ENCODE measurements at regions not wholly inside any gene's neighbourhood (a gene's known extent, or its start where the extent isn't known, plus 50 kb on each side); places are given as distances from the start of the nearest gene placed in this dataset.

DNA sequence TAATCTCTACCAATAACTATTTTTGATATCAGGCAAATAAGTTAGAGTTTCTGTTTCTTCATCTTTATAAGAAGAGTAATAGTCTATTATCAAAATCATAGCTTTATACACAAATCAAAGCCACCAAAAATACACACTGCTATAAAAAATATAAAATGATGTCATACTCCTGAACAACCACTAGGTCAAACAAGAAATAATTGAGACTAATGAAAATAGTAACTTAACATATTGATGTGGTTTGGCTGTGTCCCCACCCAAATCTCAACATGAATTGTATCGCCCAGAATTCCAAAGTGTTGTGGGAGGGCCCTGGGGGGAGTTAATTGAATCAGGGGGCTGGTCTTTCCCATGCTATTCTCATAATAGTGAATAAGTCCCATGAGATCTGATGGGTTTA is 2277.5 kb downstream of the ARAP2 start:
- TF ChIP-seq, protein P1, sequence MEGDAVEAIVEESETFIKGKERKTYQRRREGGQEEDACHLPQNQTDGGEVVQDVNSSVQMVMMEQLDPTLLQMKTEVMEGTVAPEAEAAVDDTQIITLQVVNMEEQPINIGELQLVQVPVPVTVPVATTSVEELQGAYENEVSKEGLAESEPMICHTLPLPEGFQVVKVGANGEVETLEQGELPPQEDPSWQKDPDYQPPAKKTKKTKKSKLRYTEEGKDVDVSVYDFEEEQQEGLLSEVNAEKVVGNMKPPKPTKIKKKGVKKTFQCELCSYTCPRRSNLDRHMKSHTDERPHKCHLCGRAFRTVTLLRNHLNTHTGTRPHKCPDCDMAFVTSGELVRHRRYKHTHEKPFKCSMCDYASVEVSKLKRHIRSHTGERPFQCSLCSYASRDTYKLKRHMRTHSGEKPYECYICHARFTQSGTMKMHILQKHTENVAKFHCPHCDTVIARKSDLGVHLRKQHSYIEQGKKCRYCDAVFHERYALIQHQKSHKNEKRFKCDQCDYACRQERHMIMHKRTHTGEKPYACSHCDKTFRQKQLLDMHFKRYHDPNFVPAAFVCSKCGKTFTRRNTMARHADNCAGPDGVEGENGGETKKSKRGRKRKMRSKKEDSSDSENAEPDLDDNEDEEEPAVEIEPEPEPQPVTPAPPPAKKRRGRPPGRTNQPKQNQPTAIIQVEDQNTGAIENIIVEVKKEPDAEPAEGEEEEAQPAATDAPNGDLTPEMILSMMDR (IDR thresholded peaks at IDR 0.05 in 2 of 3, conservative IDR thresholded peaks at IDR 0.05 in 1 of 3; ENCODE audit: borderline replicate concordance in 1 of 3, insufficient read depth in 1 of 3, low read depth in 2 of 3, low read length in 2 of 3), result peak in 2 of 3 experiments; percentile 9 to 31; a peak in 2 of 6 replicates
- TF ChIP-seq POLR2AphosphoS5 (IDR thresholded peaks at IDR 0.05; ENCODE audit: low read depth, low read length) (no peak), EGR1 (IDR thresholded peaks at IDR 0.05; ENCODE audit: low read depth) (no peak)
- ChIA-PET RAD21 (ENCODE audit: low non-redundant PET in 1 of 2, low total read pairs in 2 of 2, uncharacterized antibody in 2 of 2, unreplicated experiment in 2 of 2) (no interaction called here), CTCF (no interaction called here), POLR2A (no interaction called here)
- Histone ChIP-seq H3K9ac (ENCODE audit: low read length) (no peak overlapping the region), H3K4me3 (replicated peaks in 1 of 2; ENCODE audit: low read depth in 1 of 2, low read length in 2 of 2) (no peak overlapping the region), H3K4me2 (ENCODE audit: low read length) (no peak overlapping the region), H3K27me3 (ENCODE audit: insufficient read depth, low read length) (no peaks in the 10 kb centered on the region), H4K20me1 (ENCODE audit: insufficient read depth) (no peaks in the 10 kb centered on the region), H3K9me3 (ENCODE audit: control insufficient read depth in 1 of 2, insufficient read depth in 1 of 2, low read depth in 1 of 2, low read length in 2 of 2) (peaks cover 0 to 5% of the 10 kb centered on the region in 2 experiments; a peak in 1 of 4 replicates), H3K27ac (ENCODE audit: low read depth, low read length) (no peak overlapping the region), H3K36me3 (ENCODE audit: control insufficient read depth in 1 of 2, insufficient read depth in 2 of 2, low read length in 2 of 2) (no peaks in the 10 kb centered on the region), H3K79me2 (ENCODE audit: insufficient read depth, low read length) (no peaks in the 10 kb centered on the region), H2AFZ (ENCODE audit: low read depth, low read length, poor library complexity, severe bottlenecking) (no peak overlapping the region), H3K9me2 (ENCODE audit: insufficient read depth) (no peaks in the 10 kb centered on the region), H3K4me1 (ENCODE audit: control insufficient read depth in 1 of 2, insufficient read depth in 2 of 2, low read length in 2 of 2) (no peaks in the 10 kb centered on the region)
- intact Hi-C loops (cut with micrococcal nuclease), result no loop called here
- ATAC-seq, result no peak
- no TSS peak for BruUV-seq (replicated peaks)
- DNase-seq (ENCODE audit: low read depth, low spot score), result no peak

GRCh38 chr4:33974270-33974669 is 2270.0 kb downstream of the ARAP2 start:
- Histone ChIP-seq H3K4me3 (replicated peaks in 1 of 2; ENCODE audit: low read depth in 1 of 2, low read length in 2 of 2) (no peak overlapping the region), H4K20me1 (ENCODE audit: insufficient read depth) (no peaks in the 10 kb centered on the region), H3K9ac (ENCODE audit: low read length) (no peak overlapping the region), H3K9me3 (ENCODE audit: control insufficient read depth in 1 of 2, insufficient read depth in 1 of 2, low read depth in 1 of 2, low read length in 2 of 2) (peaks cover 0 to 5% of the 10 kb centered on the region in 2 experiments; a peak in 1 of 4 replicates), H3K27ac (ENCODE audit: low read depth, low read length) (no peak overlapping the region), H3K27me3 (ENCODE audit: insufficient read depth, low read length) (no peaks in the 10 kb centered on the region), H3K9me2 (ENCODE audit: insufficient read depth) (no peaks in the 10 kb centered on the region), H3K79me2 (ENCODE audit: insufficient read depth, low read length) (no peaks in the 10 kb centered on the region), H3K4me2 (ENCODE audit: low read length) (no peak overlapping the region), H2AFZ (ENCODE audit: low read depth, low read length, poor library complexity, severe bottlenecking) (no peak overlapping the region), H3K36me3 (ENCODE audit: control insufficient read depth in 1 of 2, insufficient read depth in 2 of 2, low read length in 2 of 2) (no peaks in the 10 kb centered on the region), H3K4me1 (ENCODE audit: control insufficient read depth in 1 of 2, insufficient read depth in 2 of 2, low read length in 2 of 2) (no peaks in the 10 kb centered on the region)
- ChIA-PET CTCF (no interaction called here), RAD21 (ENCODE audit: low non-redundant PET in 1 of 2, low total read pairs in 2 of 2, uncharacterized antibody in 2 of 2, unreplicated experiment in 2 of 2) (no interaction called here), POLR2A (no interaction called here)
- ATAC-seq, result no peak
- no TSS peak for BruUV-seq (replicated peaks)
- intact Hi-C loops (cut with micrococcal nuclease), result no loop called here
- DNase-seq (ENCODE audit: low read depth, low spot score), result no peak
- TF ChIP-seq TCF7L2 (IDR thresholded peaks at IDR 0.05; ENCODE audit: borderline replicate concordance, extremely low read depth, insufficient read depth, insufficient read length) (no peak), FOSL1 (IDR thresholded peaks at IDR 0.05; ENCODE audit: low read depth) (no peak), RAD21 (IDR thresholded peaks at IDR 0.05; ENCODE audit: low read depth) (no peak), ZFX (IDR thresholded peaks at IDR 0.05) (no peak)
- TF ChIP-seq, protein P2, sequence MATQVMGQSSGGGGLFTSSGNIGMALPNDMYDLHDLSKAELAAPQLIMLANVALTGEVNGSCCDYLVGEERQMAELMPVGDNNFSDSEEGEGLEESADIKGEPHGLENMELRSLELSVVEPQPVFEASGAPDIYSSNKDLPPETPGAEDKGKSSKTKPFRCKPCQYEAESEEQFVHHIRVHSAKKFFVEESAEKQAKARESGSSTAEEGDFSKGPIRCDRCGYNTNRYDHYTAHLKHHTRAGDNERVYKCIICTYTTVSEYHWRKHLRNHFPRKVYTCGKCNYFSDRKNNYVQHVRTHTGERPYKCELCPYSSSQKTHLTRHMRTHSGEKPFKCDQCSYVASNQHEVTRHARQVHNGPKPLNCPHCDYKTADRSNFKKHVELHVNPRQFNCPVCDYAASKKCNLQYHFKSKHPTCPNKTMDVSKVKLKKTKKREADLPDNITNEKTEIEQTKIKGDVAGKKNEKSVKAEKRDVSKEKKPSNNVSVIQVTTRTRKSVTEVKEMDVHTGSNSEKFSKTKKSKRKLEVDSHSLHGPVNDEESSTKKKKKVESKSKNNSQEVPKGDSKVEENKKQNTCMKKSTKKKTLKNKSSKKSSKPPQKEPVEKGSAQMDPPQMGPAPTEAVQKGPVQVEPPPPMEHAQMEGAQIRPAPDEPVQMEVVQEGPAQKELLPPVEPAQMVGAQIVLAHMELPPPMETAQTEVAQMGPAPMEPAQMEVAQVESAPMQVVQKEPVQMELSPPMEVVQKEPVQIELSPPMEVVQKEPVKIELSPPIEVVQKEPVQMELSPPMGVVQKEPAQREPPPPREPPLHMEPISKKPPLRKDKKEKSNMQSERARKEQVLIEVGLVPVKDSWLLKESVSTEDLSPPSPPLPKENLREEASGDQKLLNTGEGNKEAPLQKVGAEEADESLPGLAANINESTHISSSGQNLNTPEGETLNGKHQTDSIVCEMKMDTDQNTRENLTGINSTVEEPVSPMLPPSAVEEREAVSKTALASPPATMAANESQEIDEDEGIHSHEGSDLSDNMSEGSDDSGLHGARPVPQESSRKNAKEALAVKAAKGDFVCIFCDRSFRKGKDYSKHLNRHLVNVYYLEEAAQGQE (IDR thresholded peaks at IDR 0.05; ENCODE audit: low read depth), result no peak
- TF ChIP-seq, protein P3, sequence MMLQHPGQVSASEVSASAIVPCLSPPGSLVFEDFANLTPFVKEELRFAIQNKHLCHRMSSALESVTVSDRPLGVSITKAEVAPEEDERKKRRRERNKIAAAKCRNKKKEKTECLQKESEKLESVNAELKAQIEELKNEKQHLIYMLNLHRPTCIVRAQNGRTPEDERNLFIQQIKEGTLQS (IDR thresholded peaks at IDR 0.05), result no peak

All from HCT116 (cell line).